Liver (tissue), 8 donors: ENCODE measurements at regions not wholly inside any gene's neighbourhood (a gene's known extent, or its start where the extent isn't known, plus 50 kb on each side); places are given as distances from the start of the nearest gene placed in this dataset.
"Not testable (repeated sequence)": the region's sequence is repeated elsewhere in the genome, so short reads cannot be mapped to it uniquely, and the experiment has no call there.

Experiments
- DNase-seq: peaks from one replicate; pipeline ENCODE4 v3.0.0-alpha.2; 2017; ENCODE audit warnings: low spot score
- H3K27ac ChIP-seq, 2 donors: one replicate each; pipeline ENCODE4 v1.7.0; 2013; ENCODE audit warnings: inconsistent platforms in 2 of 2, low read length in 2 of 2, control low read depth in 1 of 2, low read depth in 1 of 2, mild to moderate bottlenecking in 1 of 2
- H3K27me3 ChIP-seq, 4 donors: one replicate each; pipeline versions ENCODE4 v1.6.1 to v1.7.0; 2013; ENCODE audit warnings: low read length in 3 of 4, inconsistent platforms in 1 of 4, mild to moderate bottlenecking in 1 of 4, moderate library complexity in 1 of 4; ENCODE audit not compliant: control insufficient read depth in 4 of 4, insufficient read depth in 4 of 4
- H3K36me3 ChIP-seq, 4 donors: one replicate each; pipeline versions ENCODE4 v1.6.1 to v1.7.0; 2013; ENCODE audit warnings: low read length in 3 of 4, mild to moderate bottlenecking in 3 of 4, low read depth in 1 of 4, moderate library complexity in 1 of 4; ENCODE audit not compliant: control insufficient read depth in 4 of 4, insufficient read depth in 3 of 4
- H3K4me1 ChIP-seq, 4 donors: one replicate each; pipeline versions ENCODE4 v1.6.1 to v1.7.0; 2013; ENCODE audit warnings: low read length in 3 of 4, mild to moderate bottlenecking in 3 of 4, moderate library complexity in 1 of 4; ENCODE audit not compliant: control insufficient read depth in 4 of 4, insufficient read depth in 4 of 4
- H3K4me3 ChIP-seq, 3 donors: one replicate each; pipeline versions ENCODE4 v1.6.1 to v1.7.0; 2013; ENCODE audit warnings: low read length in 3 of 3, control low read depth in 1 of 3, low read depth in 1 of 3, mild to moderate bottlenecking in 1 of 3
- H3K9ac ChIP-seq, 2 donors: one replicate each; pipeline ENCODE4 v1.7.0; 2013; ENCODE audit warnings: low read length in 2 of 2, mild to moderate bottlenecking in 2 of 2, moderate library complexity in 2 of 2, control low read depth in 1 of 2, low read depth in 1 of 2
- H3K9me3 ChIP-seq, 4 donors: one replicate each; pipeline versions ENCODE4 v1.6.1 to v1.7.0; 2013; ENCODE audit warnings: low read length in 3 of 4; ENCODE audit not compliant: control insufficient read depth in 4 of 4
- ATF3 ChIP-seq: IDR thresholded peaks from 2 replicates; pipeline ENCODE4 v1.6.1; 2016; ENCODE audit warnings: antibody characterized with exemption
- CTCF ChIP-seq: fragments of 150-350 bp; IDR thresholded peaks from 2 replicates; pipeline ENCODE4 v1.5.1; 2017; ENCODE audit warnings: improper control_type of control experiment, low read depth, low read length; ENCODE audit not compliant: missing input control
- EGR1 ChIP-seq, 2 donors: IDR thresholded peaks; 2 replicates each; pipeline ENCODE4 v1.6.1; 2016 to 2018; ENCODE audit warnings: antibody characterized with exemption in 2 of 2, low read depth in 2 of 2
- FOXA1 ChIP-seq: IDR thresholded peaks from 2 replicates; pipeline ENCODE4 v1.6.1; 2016; ENCODE audit warnings: antibody characterized with exemption
- FOXA2 ChIP-seq: IDR thresholded peaks from 2 replicates; pipeline ENCODE4 v1.6.1; 2016; ENCODE audit warnings: antibody characterized with exemption
- GABPA ChIP-seq, 2 donors: IDR thresholded peaks in 1 of 2; conservative IDR thresholded peaks in 1 of 2; 2 replicates each; pipeline ENCODE4 v1.6.1; 2016; ENCODE audit warnings: antibody characterized with exemption in 2 of 2, mild to moderate bottlenecking in 1 of 2, moderate library complexity in 1 of 2
- HNF4A ChIP-seq, 2 donors: conservative IDR thresholded peaks; 2 replicates each; pipeline ENCODE4 v1.6.1; 2016; ENCODE audit warnings: antibody characterized with exemption in 2 of 2, mild to moderate bottlenecking in 2 of 2
- HNF4G ChIP-seq: IDR thresholded peaks from 2 replicates; pipeline ENCODE4 v1.6.1; 2016; ENCODE audit warnings: antibody characterized with exemption
- JUND ChIP-seq, 2 donors: IDR thresholded peaks; 2 replicates each; pipeline ENCODE4 v1.6.1; 2016; ENCODE audit warnings: antibody characterized with exemption in 2 of 2
- MAX ChIP-seq: IDR thresholded peaks from 2 replicates; pipeline ENCODE4 v1.6.1; 2016; ENCODE audit warnings: antibody characterized with exemption
- NR2F2 ChIP-seq: IDR thresholded peaks from 2 replicates; pipeline ENCODE4 v1.6.1; 2016; ENCODE audit warnings: antibody characterized with exemption
- REST ChIP-seq: IDR thresholded peaks from 2 replicates; pipeline ENCODE4 v1.6.1; 2016; ENCODE audit warnings: antibody characterized with exemption, mild to moderate bottlenecking
- RXRA ChIP-seq, 2 donors: IDR thresholded peaks; 2 replicates each; pipeline ENCODE4 v1.6.1; 2017 to 2018; ENCODE audit warnings: antibody characterized with exemption in 2 of 2, mild to moderate bottlenecking in 1 of 2
- SP1 ChIP-seq: IDR thresholded peaks from 2 replicates; pipeline ENCODE4 v1.6.1; 2018; ENCODE audit warnings: antibody characterized with exemption, mild to moderate bottlenecking
- TAF1 ChIP-seq: conservative IDR thresholded peaks from 2 replicates; pipeline ENCODE4 v1.6.1; 2016; ENCODE audit warnings: antibody characterized with exemption, mild to moderate bottlenecking
- YY1 ChIP-seq: IDR thresholded peaks from 2 replicates; pipeline ENCODE4 v1.6.1; 2016; ENCODE audit warnings: antibody characterized with exemption, mild to moderate bottlenecking
- ZBTB33 ChIP-seq: IDR thresholded peaks from 2 replicates; pipeline ENCODE4 v1.6.1; 2016; ENCODE audit warnings: antibody characterized with exemption
- WGBS: extraction: QIAGEN DNeasy Blood & Tissue Kit; methylation state at CpG from one replicate; pipeline ENCODE4 v1.1.7; 2013; 5-methylcytosine and 5-hydroxymethylcytosine counted together
- donor health status: healthy.
- donor health status: healthy.
- donor health status: healthy.
- donor health status: healthy.
- donor health status: healthy.

GRCh38 chr3:104360038-104360437 is 1006.7 kb upstream of the ALCAM start:
- H3K36me3 ChIP-seq = no peaks in the 10 kb centered on the region
- H3K4me3 ChIP-seq = no peak overlapping the region
- H3K9ac ChIP-seq = no peak overlapping the region
- no peaks in the 10 kb centered on the region for H3K27me3 ChIP-seq
- no peak for DNase-seq
- H3K27ac ChIP-seq = no peak overlapping the region
- no peaks in the 10 kb centered on the region for H3K9me3 ChIP-seq
- H3K4me1 ChIP-seq = no peaks in the 10 kb centered on the region
- TF ChIP-seq FOXA1 (no peak), ATF3 (no peak), REST (no peak), YY1 (no peak), HNF4G (no peak), TAF1 (no peak), MAX (no peak), FOXA2 (no peak)

- not testable (repeated sequence) for H3K4me1 ChIP-seq, DNase-seq, H3K4me3 ChIP-seq, H3K27me3 ChIP-seq, H3K27ac ChIP-seq, H3K9ac ChIP-seq, H3K9me3 ChIP-seq, H3K36me3 ChIP-seq
- WGBS = 96% methylated on average over 8 of the region's 8 CpGs
These were observed 1005.0 kb upstream of the ALCAM start for GRCh38 chr3:104361748-104362147.

- H3K9me3 ChIP-seq = no peaks in the 10 kb centered on the region
- TF ChIP-seq CTCF = no peak
- no peak for TF ChIP-seq EGR1 (IDR thresholded peaks at IDR 0.05; ENCODE audit: low read depth in 2 of 2)
- TF ChIP-seq YY1 = no peak
- TF ChIP-seq FOXA2 = no peak
- TF ChIP-seq GABPA (IDR thresholded peaks at IDR 0.05 in 1 of 2, conservative IDR thresholded peaks at IDR 0.05 in 1 of 2) = no peak
- TF ChIP-seq FOXA1 = no peak
- TF ChIP-seq HNF4G = no peak
- TF ChIP-seq TAF1 = no peak
- TF ChIP-seq ATF3 = no peak
- no peak for TF ChIP-seq HNF4A (conservative IDR thresholded peaks at IDR 0.05)
- TF ChIP-seq REST = no peak
- TF ChIP-seq NR2F2 = no peak
- TF ChIP-seq JUND (IDR thresholded peaks at IDR 0.05) = no peak
- no peak for TF ChIP-seq ZBTB33
- no peak for TF ChIP-seq SP1
- TF ChIP-seq RXRA (IDR thresholded peaks at IDR 0.05) = no peak
These were observed 1004.4 kb upstream of the ALCAM start for GRCh38 chr3:104362319-104362718.

More at GRCh38 chr3:104362319-104362718, 1004.4 kb upstream of the ALCAM start:
- H3K4me3 ChIP-seq = no peak overlapping the region
- no peaks in the 10 kb centered on the region for H3K4me1 ChIP-seq
- no peak overlapping the region for H3K9ac ChIP-seq
- WGBS = 80% methylated on average over 6 of the region's 6 CpGs
- no peaks in the 10 kb centered on the region for H3K36me3 ChIP-seq
- H3K27me3 ChIP-seq = no peaks in the 10 kb centered on the region
- DNase-seq = no peak
- H3K27ac ChIP-seq = no peak overlapping the region
